ENCODE measurements at regions not wholly inside any gene's neighbourhood (a gene's known extent, or its start where the extent isn't known, plus 50 kb on each side); places are given as distances from the start of the nearest gene placed in this dataset.

- intact Hi-C loops (cut with micrococcal nuclease; ENCODE audit: unreplicated experiment): no loop called here
- CTCF ChIA-PET: no interaction called here
- TF ChIP-seq CTCF (IDR thresholded peaks at IDR 0.05; ENCODE audit: unreplicated experiment): no peak
- Mint-ChIP-seq H3K36me3 (ENCODE audit: insufficient read depth, unreplicated experiment) (no peaks in the 10 kb centered on the region), H3K27ac (ENCODE audit: unreplicated experiment) (no peak overlapping the region), H3K27me3 (ENCODE audit: unreplicated experiment) (no peaks in the 10 kb centered on the region), H3K4me3 (ENCODE audit: low read depth, unreplicated experiment) (no peak overlapping the region), H3K4me1 (ENCODE audit: low read depth, unreplicated experiment) (peaks cover 19% of the 10 kb centered on the region), H3K9me3 (ENCODE audit: low read depth, unreplicated experiment) (peaks cover 5% of the 10 kb centered on the region)
- DNase-seq: no peak
- no TSS peak for BruUV-seq (replicated peaks)
These were observed 630.0 kb upstream of the ADGRL2 start for GRCh38 chr1:81170721-81171120.

- H3K4me1 Mint-ChIP-seq (ENCODE audit: low read depth, unreplicated experiment): no peaks in the 10 kb centered on the region
- intact Hi-C loops (cut with micrococcal nuclease; ENCODE audit: unreplicated experiment): no loop called here
- no peaks in the 10 kb centered on the region for H3K36me3 Mint-ChIP-seq (ENCODE audit: insufficient read depth, unreplicated experiment)
- no peak for TF ChIP-seq CTCF (IDR thresholded peaks at IDR 0.05; ENCODE audit: unreplicated experiment)
- no peak overlapping the region for H3K4me3 Mint-ChIP-seq (ENCODE audit: low read depth, unreplicated experiment)
- no peaks in the 10 kb centered on the region for H3K9me3 Mint-ChIP-seq (ENCODE audit: low read depth, unreplicated experiment)
- no TSS peak for BruUV-seq (replicated peaks)
- no peak overlapping the region for H3K27ac Mint-ChIP-seq (ENCODE audit: unreplicated experiment)
- no peak for DNase-seq
- H3K27me3 Mint-ChIP-seq (ENCODE audit: unreplicated experiment): no peaks in the 10 kb centered on the region
- CTCF ChIA-PET: no interaction called here
These were observed 634.8 kb upstream of the ADGRL2 start for GRCh38 chr1:81165963-81166362.

- BruUV-seq (replicated peaks): no TSS peak
- no peak overlapping the region for H3K27ac Mint-ChIP-seq (ENCODE audit: unreplicated experiment)
- CTCF ChIA-PET: no interaction called here
- no peaks in the 10 kb centered on the region for H3K4me1 Mint-ChIP-seq (ENCODE audit: low read depth, unreplicated experiment)
- no peaks in the 10 kb centered on the region for H3K9me3 Mint-ChIP-seq (ENCODE audit: low read depth, unreplicated experiment)
- no peaks in the 10 kb centered on the region for H3K27me3 Mint-ChIP-seq (ENCODE audit: unreplicated experiment)
- DNase-seq: no peak
- no peaks in the 10 kb centered on the region for H3K36me3 Mint-ChIP-seq (ENCODE audit: insufficient read depth, unreplicated experiment)
- intact Hi-C loops (cut with micrococcal nuclease; ENCODE audit: unreplicated experiment): no loop called here
- H3K4me3 Mint-ChIP-seq (ENCODE audit: low read depth, unreplicated experiment): no peak overlapping the region
- TF ChIP-seq CTCF (IDR thresholded peaks at IDR 0.05; ENCODE audit: unreplicated experiment): no peak
These were observed 640.0 kb upstream of the ADGRL2 start for GRCh38 chr1:81160696-81161095.

- TF ChIP-seq CTCF (IDR thresholded peaks at IDR 0.05; ENCODE audit: unreplicated experiment): no peak
- no TSS peak for BruUV-seq (replicated peaks)
- no peaks in the 10 kb centered on the region for H3K27me3 Mint-ChIP-seq (ENCODE audit: unreplicated experiment)
- H3K4me1 Mint-ChIP-seq (ENCODE audit: low read depth, unreplicated experiment): no peaks in the 10 kb centered on the region
- CTCF ChIA-PET: no interaction called here
- H3K36me3 Mint-ChIP-seq (ENCODE audit: insufficient read depth, unreplicated experiment): no peaks in the 10 kb centered on the region
- no peak overlapping the region for H3K27ac Mint-ChIP-seq (ENCODE audit: unreplicated experiment)
- H3K9me3 Mint-ChIP-seq (ENCODE audit: low read depth, unreplicated experiment): no peaks in the 10 kb centered on the region
- DNase-seq: no peak
- no peak overlapping the region for H3K4me3 Mint-ChIP-seq (ENCODE audit: low read depth, unreplicated experiment)
- intact Hi-C loops (cut with micrococcal nuclease; ENCODE audit: unreplicated experiment): no loop called here
These were observed 642.1 kb upstream of the ADGRL2 start for GRCh38 chr1:81158592-81158991.

- H3K36me3 Mint-ChIP-seq (ENCODE audit: insufficient read depth, unreplicated experiment): no peaks in the 10 kb centered on the region
- H3K4me1 Mint-ChIP-seq (ENCODE audit: low read depth, unreplicated experiment): no peaks in the 10 kb centered on the region
- intact Hi-C loops (cut with micrococcal nuclease; ENCODE audit: unreplicated experiment): no loop called here
- no peak for TF ChIP-seq CTCF (IDR thresholded peaks at IDR 0.05; ENCODE audit: unreplicated experiment)
- no peak for DNase-seq
- BruUV-seq (replicated peaks): no TSS peak
- H3K27ac Mint-ChIP-seq (ENCODE audit: unreplicated experiment): no peak overlapping the region
- no peaks in the 10 kb centered on the region for H3K27me3 Mint-ChIP-seq (ENCODE audit: unreplicated experiment)
- CTCF ChIA-PET: no interaction called here
- no peaks in the 10 kb centered on the region for H3K9me3 Mint-ChIP-seq (ENCODE audit: low read depth, unreplicated experiment)
- no peak overlapping the region for H3K4me3 Mint-ChIP-seq (ENCODE audit: low read depth, unreplicated experiment)
These were observed 643.0 kb upstream of the ADGRL2 start for GRCh38 chr1:81157686-81158085.
